Transverse colon (tissue), 4 donors: ENCODE measurements at regions not wholly inside any gene's neighbourhood (a gene's known extent, or its start where the extent isn't known, plus 50 kb on each side); places are given as distances from the start of the nearest gene placed in this dataset.
"Not testable (repeated sequence)": the region's sequence is repeated elsewhere in the genome, so short reads cannot be mapped to it uniquely, and the experiment has no call there.

Experiments used
- DNase-seq: peaks from one replicate; pipeline ENCODE4 v3.0.0-alpha.2; 2019
- H3K27ac ChIP-seq, 4 donors: fragments of 200-600 bp; sonication (generic); 2 replicates each; pipeline ENCODE4 v1.5.1; 2016 to 2018; ENCODE audit warnings: inconsistent platforms in 4 of 4
- H3K27me3 ChIP-seq: fragments of 200-600 bp; sonication (generic); 2 replicates; pipeline ENCODE4 v1.5.1; 2017; ENCODE audit warnings: inconsistent platforms
- H3K36me3 ChIP-seq, 4 donors: fragments of 200-600 bp; sonication (generic); 2 replicates each; pipeline ENCODE4 v1.5.1; 2017 to 2019; ENCODE audit warnings: inconsistent platforms in 4 of 4
- H3K4me1 ChIP-seq, 4 donors: fragments of 200-600 bp; sonication (generic); 2 replicates each; pipeline ENCODE4 v1.5.1; 2017 to 2020; ENCODE audit warnings: inconsistent platforms in 4 of 4
- H3K4me3 ChIP-seq, 4 donors: fragments of 200-600 bp; sonication (generic); 1 replicate in 1 of 4; 2 replicates in 3 of 4; pipeline versions ENCODE4 v1.5.1 to v1.6.1; 2017 to 2019; ENCODE audit warnings: inconsistent platforms in 4 of 4
- H3K9me3 ChIP-seq, 2 donors: fragments of 200-600 bp; sonication (generic); 2 replicates each; pipeline ENCODE4 v1.5.1; 2017 to 2019; ENCODE audit warnings: inconsistent platforms in 2 of 2
- CTCF ChIP-seq, 5 experiments: fragments of 200-600 bp in 3 of 5; fragments of 450-650 bp in 2 of 5; sonication (generic) in 3 of 5; IDR thresholded peaks; 1 replicate in 2 of 5; 2 replicates in 3 of 5; pipeline ENCODE4 v1.5.1; 2016 to 2017; ENCODE audit warnings: antibody characterized with exemption in 5 of 5, inconsistent platforms in 3 of 5, mild to moderate bottlenecking in 2 of 5, moderate library complexity in 1 of 5
- EP300 ChIP-seq: sonication (generic); formaldehyde crosslinking; IDR thresholded peaks from one replicate; pipeline ENCODE4 v1.6.1; 2017; ENCODE audit warnings: antibody characterized with exemption, low read depth
- POLR2A ChIP-seq: fragments of 450-650 bp; IDR thresholded peaks from one replicate; pipeline ENCODE4 v1.6.1; 2016; ENCODE audit warnings: antibody characterized with exemption, mild to moderate bottlenecking, moderate library complexity
- POLR2AphosphoS5 ChIP-seq, 3 donors: sonication (generic); formaldehyde crosslinking; IDR thresholded peaks; one replicate each; pipeline ENCODE4 v1.6.1; 2016; ENCODE audit warnings: antibody characterized with exemption in 3 of 3
- WGBS, 2 donors: methylation state at CpG; one replicate each; pipeline ENCODE4 v1.1.5; 2018; ENCODE audit warnings: low coverage in 1 of 2; 5-methylcytosine and 5-hydroxymethylcytosine counted together
- in situ Hi-C, 4 donors: fragments of 200-750 bp; cut with MboI; loops; one replicate each; pipeline versions ENCODE4 v1.15.0 to v1.15.1; 2017; ENCODE audit warnings: low sequenced_read_pairs in 3 of 4, low pct_ligation_motif_present in 1 of 4, low pct_unique_long_range_greater_than_20kb in 1 of 4
- intact Hi-C: fragments of 100-400 bp; cut with DNase I; formaldehyde crosslinking; loops from one replicate; pipeline ENCODE4 v1.15.1; 2023; ENCODE audit warnings: low total_unique reads

GRCh38 chr2:16974688-16975087 lies 309.1 kb upstream of the CYRIA start:
- no peak overlapping the region for H3K4me3 ChIP-seq
- TF ChIP-seq POLR2AphosphoS5 (IDR thresholded peaks at IDR 0.05) (no peak), EP300 (no peak), CTCF (IDR thresholded peaks at IDR 0.05) (no peak), POLR2A (no peak)
- H3K27me3 ChIP-seq, result no peaks in the 10 kb centered on the region
- no peak overlapping the region for H3K27ac ChIP-seq
- intact Hi-C loops, result no loop called here
- H3K36me3 ChIP-seq, result no peaks in the 10 kb centered on the region
- H3K4me1 ChIP-seq, result no peaks in the 10 kb centered on the region
- H3K9me3 ChIP-seq, result no peaks in the 10 kb centered on the region
- in situ Hi-C loops, result no loop called here
- DNase-seq, result no peak

GRCh38 chr2:16973586-16974286 lies 308.1 kb upstream of the CYRIA start:
- Histone ChIP-seq H3K9me3 (no peaks in the 10 kb centered on the region), H3K36me3 (no peaks in the 10 kb centered on the region), H3K27me3 (no peaks in the 10 kb centered on the region), H3K4me1 (no peaks in the 10 kb centered on the region), H3K4me3 (no peak overlapping the region), H3K27ac (no peak overlapping the region)
- intact Hi-C loops (no loop called here), in situ Hi-C loops (no loop called here)
- TF ChIP-seq EP300, result no peak
- no peak for TF ChIP-seq POLR2AphosphoS5 (IDR thresholded peaks at IDR 0.05)
- TF ChIP-seq POLR2A, result no peak
- no peak for TF ChIP-seq CTCF (IDR thresholded peaks at IDR 0.05)
- WGBS, 2 donors, result 74 to 80% methylated on average over 2 of the region's 2 CpGs
- DNase-seq, result no peak

GRCh38 chr2:16972276-16972675 lies 306.6 kb upstream of the CYRIA start:
- WGBS, 2 donors, result 75 to 100% methylated on average over 1 of the region's 1 CpG
- H3K36me3 ChIP-seq, result no peaks in the 10 kb centered on the region
- in situ Hi-C loops, result no loop called here
- no peak overlapping the region for H3K4me3 ChIP-seq
- intact Hi-C loops, result no loop called here
- no peaks in the 10 kb centered on the region for H3K9me3 ChIP-seq
- TF ChIP-seq POLR2AphosphoS5 (IDR thresholded peaks at IDR 0.05) (no peak), CTCF (IDR thresholded peaks at IDR 0.05) (no peak), EP300 (no peak), POLR2A (no peak)
- no peaks in the 10 kb centered on the region for H3K27me3 ChIP-seq
- H3K27ac ChIP-seq, result no peak overlapping the region
- no peaks in the 10 kb centered on the region for H3K4me1 ChIP-seq
- no peak for DNase-seq

GRCh38 chr2:16971722-16972234 lies 306.1 kb upstream of the CYRIA start:
- Histone ChIP-seq H3K27ac (no peak overlapping the region), H3K4me3 (no peak overlapping the region), H3K9me3 (no peaks in the 10 kb centered on the region), H3K36me3 (no peaks in the 10 kb centered on the region), H3K4me1 (no peaks in the 10 kb centered on the region), H3K27me3 (no peaks in the 10 kb centered on the region)
- in situ Hi-C loops, result no loop called here
- TF ChIP-seq POLR2AphosphoS5 (IDR thresholded peaks at IDR 0.05) (no peak), POLR2A (no peak), CTCF (IDR thresholded peaks at IDR 0.05) (no peak), EP300 (no peak)
- no peak for DNase-seq
- intact Hi-C loops, result no loop called here
- 69 to 80% methylated on average over 4 of the region's 4 CpGs for WGBS, 2 donors

- in situ Hi-C loops, H3K27me3 ChIP-seq, H3K36me3 ChIP-seq, H3K4me1 ChIP-seq, DNase-seq, H3K9me3 ChIP-seq, H3K27ac ChIP-seq, intact Hi-C loops, H3K4me3 ChIP-seq: not testable (repeated sequence)
- 78% methylated on average over 3 of the region's 3 CpGs; no CpG with 5 or more reads in 1 of the 2 donors for WGBS, 2 donors
These were observed 305.3 kb upstream of the CYRIA start for GRCh38 chr2:16970948-16971347.
